OCI-LY1 (cell line): ENCODE measurements at regions not wholly inside any gene's neighbourhood (a gene's known extent, or its start where the extent isn't known, plus 50 kb on each side); places are given as distances from the start of the nearest gene placed in this dataset.

Experiments
- EZH2 ChIP-seq: fragments of 200-600 bp; sonication (generic), shearing (Covaris generic); IDR thresholded peaks from 2 replicates; pipeline ENCODE4 v1.8.0; 2017; ENCODE audit warnings: borderline replicate concordance, mixed run types, mild to moderate bottlenecking, antibody characterized with exemption, low read length, moderate library complexity, mixed read lengths
- TF ChIP-seq, protein P1 (sequence below): fragments of 200-600 bp; sonication (generic), shearing (Covaris generic); IDR thresholded peaks from 2 replicates; pipeline ENCODE4 v1.5.1; 2017; ENCODE audit warnings: mild to moderate bottlenecking, antibody characterized with exemption, low read length, moderate library complexity, mixed read lengths

DNA sequence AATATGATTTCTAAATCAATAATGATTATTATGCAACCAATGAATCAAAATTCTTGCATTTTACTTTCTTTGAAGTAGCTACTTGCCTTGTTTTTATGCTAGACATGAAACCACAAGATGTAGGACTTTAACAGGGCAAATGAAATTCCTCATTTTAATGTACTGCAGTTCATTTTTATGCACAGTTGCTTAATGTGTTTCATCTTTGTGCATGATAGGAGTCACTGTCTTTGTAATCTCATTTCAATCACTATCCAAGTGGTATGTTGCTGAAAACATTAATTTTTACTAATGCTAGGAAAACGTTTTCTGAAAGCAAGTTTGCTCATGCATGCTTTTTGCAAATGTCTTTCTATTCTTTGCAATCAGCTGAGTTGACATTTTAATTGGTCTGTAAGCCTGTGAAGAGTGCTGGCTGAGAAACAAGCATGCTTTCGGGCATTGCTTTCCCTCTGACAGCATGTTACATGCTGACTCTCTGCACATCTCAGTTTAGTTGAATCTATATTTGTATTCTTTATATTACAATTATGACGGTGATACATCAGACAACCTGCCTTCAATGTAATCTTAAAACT is 535.0 kb upstream of the CDH18 start:
- TF ChIP-seq, protein P1, sequence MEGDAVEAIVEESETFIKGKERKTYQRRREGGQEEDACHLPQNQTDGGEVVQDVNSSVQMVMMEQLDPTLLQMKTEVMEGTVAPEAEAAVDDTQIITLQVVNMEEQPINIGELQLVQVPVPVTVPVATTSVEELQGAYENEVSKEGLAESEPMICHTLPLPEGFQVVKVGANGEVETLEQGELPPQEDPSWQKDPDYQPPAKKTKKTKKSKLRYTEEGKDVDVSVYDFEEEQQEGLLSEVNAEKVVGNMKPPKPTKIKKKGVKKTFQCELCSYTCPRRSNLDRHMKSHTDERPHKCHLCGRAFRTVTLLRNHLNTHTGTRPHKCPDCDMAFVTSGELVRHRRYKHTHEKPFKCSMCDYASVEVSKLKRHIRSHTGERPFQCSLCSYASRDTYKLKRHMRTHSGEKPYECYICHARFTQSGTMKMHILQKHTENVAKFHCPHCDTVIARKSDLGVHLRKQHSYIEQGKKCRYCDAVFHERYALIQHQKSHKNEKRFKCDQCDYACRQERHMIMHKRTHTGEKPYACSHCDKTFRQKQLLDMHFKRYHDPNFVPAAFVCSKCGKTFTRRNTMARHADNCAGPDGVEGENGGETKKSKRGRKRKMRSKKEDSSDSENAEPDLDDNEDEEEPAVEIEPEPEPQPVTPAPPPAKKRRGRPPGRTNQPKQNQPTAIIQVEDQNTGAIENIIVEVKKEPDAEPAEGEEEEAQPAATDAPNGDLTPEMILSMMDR = no peak
- TF ChIP-seq EZH2 = no peak
